OCI-LY3 (cell line): ENCODE measurements at regions not wholly inside any gene's neighbourhood (a gene's known extent, or its start where the extent isn't known, plus 50 kb on each side); places are given as distances from the start of the nearest gene placed in this dataset.

Experiments
- EZH2phosphoT487 ChIP-seq: fragments of 200-600 bp; shearing (Covaris generic); IDR thresholded peaks from 2 replicates; pipeline ENCODE4 v1.6.1; 2018; ENCODE audit warnings: antibody characterized with exemption, mixed run types, low read depth
- TF ChIP-seq, protein P1 (sequence below): fragments of 200-600, 300-600 bp; sonication (generic); IDR thresholded peaks from 2 replicates; pipeline ENCODE4 v1.5.1; 2014; ENCODE audit warnings: antibody characterized with exemption, low read length, low read depth

DNA sequence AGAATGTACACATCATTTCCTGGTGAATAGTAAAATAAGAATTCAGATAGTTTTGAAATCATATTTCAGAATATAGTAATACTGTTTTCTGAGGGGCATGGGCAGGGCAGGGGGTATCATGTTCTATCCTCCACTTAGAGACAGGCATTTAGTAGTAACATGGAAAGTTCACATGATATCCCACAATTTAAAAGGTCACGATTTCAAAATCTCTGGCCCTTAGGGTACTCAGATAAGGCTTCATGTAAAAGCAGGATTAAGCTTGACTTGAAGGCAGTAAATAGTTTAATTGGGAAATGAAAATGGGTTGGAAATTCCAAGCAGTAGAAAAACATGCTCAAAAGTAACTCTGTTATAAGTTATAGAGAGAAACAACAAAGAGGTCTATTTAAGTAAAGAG, 353.2 kb upstream of the AGTR1 start:
- TF ChIP-seq, protein P1, sequence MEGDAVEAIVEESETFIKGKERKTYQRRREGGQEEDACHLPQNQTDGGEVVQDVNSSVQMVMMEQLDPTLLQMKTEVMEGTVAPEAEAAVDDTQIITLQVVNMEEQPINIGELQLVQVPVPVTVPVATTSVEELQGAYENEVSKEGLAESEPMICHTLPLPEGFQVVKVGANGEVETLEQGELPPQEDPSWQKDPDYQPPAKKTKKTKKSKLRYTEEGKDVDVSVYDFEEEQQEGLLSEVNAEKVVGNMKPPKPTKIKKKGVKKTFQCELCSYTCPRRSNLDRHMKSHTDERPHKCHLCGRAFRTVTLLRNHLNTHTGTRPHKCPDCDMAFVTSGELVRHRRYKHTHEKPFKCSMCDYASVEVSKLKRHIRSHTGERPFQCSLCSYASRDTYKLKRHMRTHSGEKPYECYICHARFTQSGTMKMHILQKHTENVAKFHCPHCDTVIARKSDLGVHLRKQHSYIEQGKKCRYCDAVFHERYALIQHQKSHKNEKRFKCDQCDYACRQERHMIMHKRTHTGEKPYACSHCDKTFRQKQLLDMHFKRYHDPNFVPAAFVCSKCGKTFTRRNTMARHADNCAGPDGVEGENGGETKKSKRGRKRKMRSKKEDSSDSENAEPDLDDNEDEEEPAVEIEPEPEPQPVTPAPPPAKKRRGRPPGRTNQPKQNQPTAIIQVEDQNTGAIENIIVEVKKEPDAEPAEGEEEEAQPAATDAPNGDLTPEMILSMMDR = no peak
- TF ChIP-seq EZH2phosphoT487 = no peak
